PC-3 (cell line): ENCODE measurements at regions not wholly inside any gene's neighbourhood (a gene's known extent, or its start where the extent isn't known, plus 50 kb on each side); places are given as distances from the start of the nearest gene placed in this dataset.

Experiments used
- ATAC-seq: fragments of 200-7000 bp; cut with Tn5 transposase; 2 replicates; pipeline ENCODE4 v1.9.1; 2020; ENCODE audit warnings: mild to moderate bottlenecking, moderate library complexity
- BruUV-seq: library from RNA; stranded (reverse); fragments of 400-500 nt; replicated peaks from 2 replicates; lab custom pipeline; 2021; lab: Mats Ljungman, UMichigan
- CTCF ChIA-PET: fragments of 300-600 bp; sonication (Branson Sonifier 250); formaldehyde crosslinking; loops from one replicate; lab custom pipeline; 2022; ENCODE audit warnings: antibody characterized with exemption; lab: Charles Lee
- POLR2A ChIA-PET: fragments of 300-600 bp; sonication (Branson Sonifier 250); formaldehyde crosslinking; loops from one replicate; lab custom pipeline; 2022; ENCODE audit warnings: antibody characterized with exemption; ENCODE audit not compliant: unreplicated experiment; lab: Charles Lee
- DNase-seq: peaks from one replicate; pipeline ENCODE4 v3.0.0-alpha.2; 2015
- H2AFZ ChIP-seq: fragments of 300-600 bp; sonication (generic); 2 replicates; pipeline ENCODE4 v1.6.0; 2016; ENCODE audit warnings: antibody characterized with exemption, low read length
- H3F3A ChIP-seq: fragments of 300-600 bp; sonication (generic); one replicate; pipeline ENCODE4 v1.6.0; 2017; ENCODE audit warnings: antibody characterized with exemption, low read length, control low read depth, mild to moderate bottlenecking; ENCODE audit not compliant: unreplicated experiment
- H3K27ac ChIP-seq: fragments of 300-600 bp; sonication (generic); 2 replicates; pipeline ENCODE4 v1.5.1; 2016; ENCODE audit warnings: mild to moderate bottlenecking, low read length
- H3K27me3 ChIP-seq: fragments of 300-600 bp; sonication (generic); 2 replicates; pipeline ENCODE4 v1.6.1; 2016; ENCODE audit warnings: low read length, mixed read lengths
- H3K36me3 ChIP-seq: fragments of 300-600 bp; sonication (generic); 2 replicates; pipeline ENCODE4 v1.6.1; 2016; ENCODE audit warnings: low read depth, mixed run types, low read length, mixed read lengths
- H3K4me1 ChIP-seq: fragments of 300-600 bp; sonication (generic); 2 replicates; pipeline ENCODE4 v1.5.1; 2016; ENCODE audit warnings: low read length; ENCODE audit not compliant: insufficient read depth
- H3K4me2 ChIP-seq: fragments of 300-600 bp; sonication (generic); 2 replicates; pipeline ENCODE4 v1.6.0; 2016; ENCODE audit warnings: low read length
- H3K4me3 ChIP-seq: fragments of 300-600 bp; sonication (generic); 2 replicates; pipeline ENCODE4 v1.5.1; 2016; ENCODE audit warnings: mild to moderate bottlenecking, low read length, mixed read lengths
- H3K79me2 ChIP-seq: fragments of 300-600 bp; sonication (generic); 2 replicates; pipeline ENCODE4 v1.6.1; 2017; ENCODE audit warnings: low read length, mixed read lengths
- H3K9ac ChIP-seq: fragments of 300-600 bp; sonication (generic); 2 replicates; pipeline ENCODE4 v1.6.0; 2016; ENCODE audit warnings: mild to moderate bottlenecking, low read length
- H3K9me2 ChIP-seq: fragments of 300-600 bp; sonication (generic); replicated peaks from 2 replicates; pipeline ENCODE4 v1.6.1; 2016; ENCODE audit warnings: mixed run types, low read length, mixed read lengths
- H3K9me3 ChIP-seq: fragments of 300-600 bp; sonication (generic); 2 replicates; pipeline ENCODE4 v1.6.1; 2016; ENCODE audit warnings: low read length, mixed read lengths
- H4K20me1 ChIP-seq: fragments of 300-600 bp; sonication (generic); 2 replicates; pipeline ENCODE4 v1.6.1; 2016; ENCODE audit warnings: low read length, mixed read lengths
- EZH2 ChIP-seq: fragments of 300-600 bp; sonication (generic); IDR thresholded peaks from one replicate; pipeline ENCODE4 v1.6.1; 2017; ENCODE audit warnings: antibody characterized with exemption, mild to moderate bottlenecking, low read length; ENCODE audit not compliant: unreplicated experiment
- EZH2phosphoT487 ChIP-seq: fragments of 300-600 bp; sonication (generic); IDR thresholded peaks from 2 replicates; pipeline ENCODE4 v1.6.1; 2018; ENCODE audit warnings: mild to moderate bottlenecking, antibody characterized with exemption, low read length, borderline replicate concordance
- intact Hi-C: fragments of 100-400 bp; cut with micrococcal nuclease; formaldehyde crosslinking; loops from 2 replicates; pipeline ENCODE4 v1.9.0; 2023
- TF ChIP-seq, protein P1 (sequence below): fragments of 300-600 bp; sonication (generic); conservative IDR thresholded peaks from 2 replicates; pipeline ENCODE4 v1.5.1; 2017; ENCODE audit warnings: antibody characterized with exemption, low read depth, mild to moderate bottlenecking, low read length

DNA sequence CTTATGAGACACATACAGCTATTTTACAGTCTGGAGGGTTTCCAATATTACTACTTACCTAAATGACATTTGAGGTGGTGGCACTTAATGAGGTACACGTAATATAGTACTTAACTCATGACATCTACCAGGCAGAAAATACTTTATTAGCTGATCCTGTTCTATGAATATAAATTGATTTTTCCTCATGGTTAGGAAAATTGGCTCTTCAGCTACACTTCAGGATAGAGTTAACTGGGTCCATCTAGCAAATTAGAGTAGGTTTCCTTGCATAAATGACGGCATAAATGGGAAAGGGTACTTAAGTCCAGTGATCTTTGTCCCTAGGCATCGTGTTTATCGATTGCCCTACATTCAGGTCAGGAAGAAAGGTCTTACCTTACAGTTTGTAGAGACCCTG is 988.8 kb upstream of the TMPRSS15 start:
- TF ChIP-seq, protein P1, sequence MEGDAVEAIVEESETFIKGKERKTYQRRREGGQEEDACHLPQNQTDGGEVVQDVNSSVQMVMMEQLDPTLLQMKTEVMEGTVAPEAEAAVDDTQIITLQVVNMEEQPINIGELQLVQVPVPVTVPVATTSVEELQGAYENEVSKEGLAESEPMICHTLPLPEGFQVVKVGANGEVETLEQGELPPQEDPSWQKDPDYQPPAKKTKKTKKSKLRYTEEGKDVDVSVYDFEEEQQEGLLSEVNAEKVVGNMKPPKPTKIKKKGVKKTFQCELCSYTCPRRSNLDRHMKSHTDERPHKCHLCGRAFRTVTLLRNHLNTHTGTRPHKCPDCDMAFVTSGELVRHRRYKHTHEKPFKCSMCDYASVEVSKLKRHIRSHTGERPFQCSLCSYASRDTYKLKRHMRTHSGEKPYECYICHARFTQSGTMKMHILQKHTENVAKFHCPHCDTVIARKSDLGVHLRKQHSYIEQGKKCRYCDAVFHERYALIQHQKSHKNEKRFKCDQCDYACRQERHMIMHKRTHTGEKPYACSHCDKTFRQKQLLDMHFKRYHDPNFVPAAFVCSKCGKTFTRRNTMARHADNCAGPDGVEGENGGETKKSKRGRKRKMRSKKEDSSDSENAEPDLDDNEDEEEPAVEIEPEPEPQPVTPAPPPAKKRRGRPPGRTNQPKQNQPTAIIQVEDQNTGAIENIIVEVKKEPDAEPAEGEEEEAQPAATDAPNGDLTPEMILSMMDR = no peak
- TF ChIP-seq EZH2 = no peak
- TF ChIP-seq EZH2phosphoT487 = no peak
- H3K27me3 ChIP-seq = no peaks in the 10 kb centered on the region
- DNase-seq = no peak
- ATAC-seq = no peak
- no peak overlapping the region for H3K27ac ChIP-seq
- H3K4me1 ChIP-seq = no peaks in the 10 kb centered on the region
- H3K79me2 ChIP-seq = no peaks in the 10 kb centered on the region
- H4K20me1 ChIP-seq = no peaks in the 10 kb centered on the region
- ChIA-PET CTCF (no interaction called here), POLR2A (no interaction called here)
- no peaks in the 10 kb centered on the region for H3K9me2 ChIP-seq
- no TSS peak for BruUV-seq
- H3K9me3 ChIP-seq = no peaks in the 10 kb centered on the region
- H3F3A ChIP-seq = no peaks in the 10 kb centered on the region
- H3K9ac ChIP-seq = no peak overlapping the region
- H2AFZ ChIP-seq = no peak overlapping the region
- H3K36me3 ChIP-seq = no peaks in the 10 kb centered on the region
- H3K4me3 ChIP-seq = no peak overlapping the region
- no peak overlapping the region for H3K4me2 ChIP-seq
- intact Hi-C loops = no loop called here

DNA sequence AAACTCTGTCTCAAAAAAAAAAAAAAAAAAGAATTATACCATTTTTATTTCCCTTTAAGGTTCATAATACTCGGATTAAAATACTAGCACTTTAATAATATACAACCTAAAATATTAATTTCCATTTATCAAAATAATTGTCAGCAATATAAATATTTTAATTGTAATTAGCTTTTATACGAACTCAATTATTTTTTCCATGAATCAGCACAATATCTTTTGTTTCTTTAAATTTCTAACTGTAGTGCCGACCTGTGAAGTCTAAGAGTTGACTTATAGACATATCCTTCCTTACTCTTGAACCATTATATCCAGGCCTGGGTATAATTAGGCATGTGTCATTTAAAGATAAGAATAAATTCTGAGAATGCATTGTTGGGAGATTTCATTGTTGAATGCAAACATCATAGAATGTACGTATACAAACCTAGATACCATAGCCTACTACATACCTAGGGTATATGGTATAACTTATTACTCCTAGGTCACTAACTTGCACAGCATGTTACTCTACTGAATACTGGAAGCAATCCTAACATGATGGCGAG is 996.7 kb upstream of the TMPRSS15 start:
- H3K36me3 ChIP-seq = no peaks in the 10 kb centered on the region
- no peaks in the 10 kb centered on the region for H3K9me2 ChIP-seq
- no peak overlapping the region for H3K4me2 ChIP-seq
- no peaks in the 10 kb centered on the region for H4K20me1 ChIP-seq
- H3K4me3 ChIP-seq = no peak overlapping the region
- ATAC-seq (no peak), DNase-seq (no peak)
- no peak overlapping the region; the same call in 1 of the 2 replicates for H2AFZ ChIP-seq
- no peaks in the 10 kb centered on the region for H3K27me3 ChIP-seq
- CTCF ChIA-PET = no interaction called here
- no peaks in the 10 kb centered on the region for H3K4me1 ChIP-seq
- intact Hi-C loops = no loop called here
- H3K9ac ChIP-seq = no peak overlapping the region
- H3K79me2 ChIP-seq = no peaks in the 10 kb centered on the region
- no TSS peak for BruUV-seq
- H3K27ac ChIP-seq = no peak overlapping the region
- TF ChIP-seq EZH2 (no peak), EZH2phosphoT487 (no peak)
- TF ChIP-seq, protein P1 = no peak
- POLR2A ChIA-PET = no interaction called here
- H3K9me3 ChIP-seq = no peaks in the 10 kb centered on the region
- H3F3A ChIP-seq = no peaks in the 10 kb centered on the region

DNA sequence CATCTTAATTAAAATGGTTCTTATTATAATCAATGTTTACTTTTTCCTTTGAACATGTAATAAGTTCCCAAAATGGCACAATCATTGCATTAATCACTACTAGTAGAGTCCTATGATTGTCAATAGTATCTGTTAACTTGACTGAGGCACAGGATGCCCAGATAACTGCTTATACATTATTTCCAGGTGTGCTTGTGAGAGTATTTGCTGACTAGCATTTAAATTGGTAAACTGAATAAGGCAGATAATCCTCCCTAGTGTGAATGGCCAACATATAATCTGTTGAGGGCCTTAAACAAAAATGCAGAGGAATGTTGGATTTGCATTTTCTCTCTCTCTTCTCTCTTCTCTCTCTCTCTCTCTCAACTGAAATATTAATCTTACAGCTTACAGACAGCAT is 999.3 kb upstream of the TMPRSS15 start:
- no peak overlapping the region for H3K9ac ChIP-seq
- H3K4me2 ChIP-seq = no peak overlapping the region
- BruUV-seq = no TSS peak
- no peak overlapping the region for H2AFZ ChIP-seq
- no peaks in the 10 kb centered on the region for H4K20me1 ChIP-seq
- TF ChIP-seq EZH2phosphoT487 = no peak
- TF ChIP-seq, protein P1 = no peak
- TF ChIP-seq EZH2 = no peak
- intact Hi-C loops = no loop called here
- no peaks in the 10 kb centered on the region for H3K4me1 ChIP-seq
- no peaks in the 10 kb centered on the region for H3K79me2 ChIP-seq
- ATAC-seq (no peak), DNase-seq (no peak)
- H3K27ac ChIP-seq = no peak overlapping the region
- ChIA-PET CTCF (no interaction called here), POLR2A (no interaction called here)
- H3K4me3 ChIP-seq = no peak overlapping the region
- no peaks in the 10 kb centered on the region for H3K36me3 ChIP-seq
- no peaks in the 10 kb centered on the region for H3K9me3 ChIP-seq
- no peaks in the 10 kb centered on the region for H3K9me2 ChIP-seq
- no peaks in the 10 kb centered on the region for H3F3A ChIP-seq
- H3K27me3 ChIP-seq = no peaks in the 10 kb centered on the region
